HEK293 (cell line): ENCODE measurements at regions not wholly inside any gene's neighbourhood (a gene's known extent, or its start where the extent isn't known, plus 50 kb on each side); places are given as distances from the start of the nearest gene placed in this dataset.

Experiments used
- CTCF ChIA-PET: fragments of 350-600 bp; formaldehyde crosslinking; extraction: SDS; loops from one replicate; lab custom pipeline; 2021; ENCODE audit warnings: antibody characterized with exemption; lab: Yijun Ruan, JAX
- POLR2A ChIA-PET: fragments of 300-600 bp; formaldehyde crosslinking; extraction: SDS; loops from one replicate; lab custom pipeline; 2020; ENCODE audit warnings: antibody characterized with exemption, inconsistent platforms; lab: Yijun Ruan, JAX
- H3K27ac ChIP-seq: fragments of 200-500 bp; sonication (Bioruptor generic); 2 replicates; pipeline ENCODE4 v1.5.1; 2014; ENCODE audit warnings: low read depth, low read length, control low read depth, inconsistent platforms; ENCODE audit errors: extremely low read depth
- H3K36me3 ChIP-seq, 2 experiments: fragments of 200-500 bp in 1 of 2; sonication (Bioruptor generic) in 1 of 2; 1 replicate in 1 of 2; 2 replicates in 1 of 2; pipeline ENCODE4 v1.5.1; 2014 to 2017; ENCODE audit warnings: inconsistent platforms in 2 of 2, low read length in 2 of 2; ENCODE audit not compliant: control insufficient read depth in 2 of 2, insufficient read depth in 1 of 2
- H3K4me1 ChIP-seq: fragments of 200-500 bp; sonication (Bioruptor generic); 2 replicates; pipeline ENCODE4 v1.5.1; 2014; ENCODE audit warnings: mild to moderate bottlenecking, low read length, inconsistent platforms; ENCODE audit not compliant: control insufficient read depth, insufficient read depth
- H3K4me3 ChIP-seq: 2 replicates; pipeline ENCODE4 v1.5.1; 2011; ENCODE audit warnings: low read depth, mild to moderate bottlenecking, control low read depth, low read length, moderate library complexity
- H3K9me3 ChIP-seq: fragments of 200-500 bp; sonication (Bioruptor generic); 2 replicates; pipeline ENCODE4 v1.5.1; 2014; ENCODE audit warnings: low read depth, low read length, inconsistent platforms; ENCODE audit not compliant: control insufficient read depth, insufficient read depth
- FEZF1 ChIP-seq: fragments of 450-650 bp; formaldehyde crosslinking; IDR thresholded peaks from 2 replicates; pipeline ENCODE4 v1.5.1; 2016; ENCODE audit warnings: missing biosample characterization, missing genetic modification characterization
- HOXA7 ChIP-seq: sonication (generic); formaldehyde crosslinking; IDR thresholded peaks from 2 replicates; pipeline ENCODE4 v1.8.1; 2022; ENCODE audit warnings: missing genetic modification reagents, borderline replicate concordance
- HOXC10 ChIP-seq: sonication (generic); formaldehyde crosslinking; IDR thresholded peaks from 2 replicates; pipeline ENCODE4 v1.8.1; 2023; ENCODE audit warnings: mild to moderate bottlenecking, missing genetic modification reagents
- YY2 ChIP-seq: fragments of 450-650 bp; formaldehyde crosslinking; IDR thresholded peaks from 2 replicates; pipeline ENCODE4 v1.5.1; 2016; ENCODE audit warnings: missing biosample characterization, missing genetic modification characterization
- ZBTB10 ChIP-seq: fragments of 450-650 bp; formaldehyde crosslinking; IDR thresholded peaks from 2 replicates; pipeline ENCODE4 v1.5.1; 2016; ENCODE audit warnings: missing biosample characterization, missing genetic modification characterization
- ZBTB7A ChIP-seq: fragments of 450-650 bp; formaldehyde crosslinking; IDR thresholded peaks from 2 replicates; pipeline ENCODE4 v1.5.1; 2016; ENCODE audit warnings: low read depth, missing biosample characterization, missing genetic modification characterization
- ZFP3 ChIP-seq: fragments of 450-650 bp; formaldehyde crosslinking; IDR thresholded peaks from 2 replicates; pipeline ENCODE4 v1.5.1; 2016; ENCODE audit warnings: low read depth, missing biosample characterization, missing genetic modification characterization
- ZNF121 ChIP-seq: fragments of 450-650 bp; formaldehyde crosslinking; IDR thresholded peaks from 2 replicates; pipeline ENCODE4 v1.5.1; 2016; ENCODE audit warnings: missing biosample characterization, missing genetic modification characterization
- ZNF239 ChIP-seq: fragments of 450-650 bp; formaldehyde crosslinking; IDR thresholded peaks from 2 replicates; pipeline ENCODE4 v1.5.1; 2016; ENCODE audit warnings: missing biosample characterization, missing genetic modification characterization
- ZNF391 ChIP-seq: fragments of 450-650 bp; formaldehyde crosslinking; IDR thresholded peaks from 2 replicates; pipeline ENCODE4 v1.5.1; 2016; ENCODE audit warnings: low read depth, missing biosample characterization, missing genetic modification characterization, borderline replicate concordance
- ZNF501 ChIP-seq: fragments of 450-650 bp; formaldehyde crosslinking; IDR thresholded peaks from 2 replicates; pipeline ENCODE4 v1.5.1; 2016; ENCODE audit warnings: missing biosample characterization, missing genetic modification characterization
- ZNF529 ChIP-seq: fragments of 450-650 bp; formaldehyde crosslinking; IDR thresholded peaks from 2 replicates; pipeline ENCODE4 v1.5.1; 2017; ENCODE audit warnings: missing genetic modification characterization, missing biosample characterization; ENCODE audit not compliant: insufficient replicate concordance
- ZNF621 ChIP-seq: fragments of 450-650 bp; formaldehyde crosslinking; IDR thresholded peaks from 2 replicates; pipeline ENCODE4 v1.5.1; 2017; ENCODE audit warnings: missing biosample characterization, missing genetic modification characterization
- ZNF626 ChIP-seq: fragments of 450-650 bp; sonication (Bioruptor Pico); formaldehyde crosslinking; IDR thresholded peaks from 2 replicates; pipeline ENCODE4 v1.5.1; 2018; ENCODE audit warnings: missing biosample characterization, missing genetic modification characterization, inconsistent platforms
- ZNF645 ChIP-seq: fragments of 450-650 bp; formaldehyde crosslinking; IDR thresholded peaks from 2 replicates; pipeline ENCODE4; 2016; ENCODE audit warnings: missing biosample characterization, missing genetic modification characterization
- ZNF692 ChIP-seq: fragments of 450-650 bp; formaldehyde crosslinking; IDR thresholded peaks from 2 replicates; pipeline ENCODE4 v1.5.1; 2016; ENCODE audit warnings: missing biosample characterization, missing genetic modification characterization
- ZNF747 ChIP-seq: fragments of 450-650 bp; formaldehyde crosslinking; IDR thresholded peaks from 2 replicates; pipeline ENCODE4 v1.5.1; 2016; ENCODE audit warnings: missing biosample characterization, missing genetic modification characterization
- ZNF785 ChIP-seq: fragments of 450-650 bp; formaldehyde crosslinking; IDR thresholded peaks from 2 replicates; pipeline ENCODE4 v1.5.1; 2016; ENCODE audit warnings: missing biosample characterization, missing genetic modification characterization
- ZSCAN23 ChIP-seq: fragments of 450-650 bp; formaldehyde crosslinking; IDR thresholded peaks from 2 replicates; pipeline ENCODE4 v1.5.1; 2016; ENCODE audit warnings: missing biosample characterization, missing genetic modification characterization
- ZSCAN30 ChIP-seq: fragments of 450-650 bp; IDR thresholded peaks from 2 replicates; pipeline ENCODE4 v1.5.1; 2018; ENCODE audit warnings: missing biosample characterization, mild to moderate bottlenecking, missing genetic modification characterization, moderate library complexity
- TF ChIP-seq, protein P1 (sequence below): fragments of 450-650 bp; formaldehyde crosslinking; IDR thresholded peaks from 2 replicates; pipeline ENCODE4 v1.5.1; 2017; ENCODE audit warnings: missing biosample characterization, missing genetic modification characterization

GRCh38 chr3:181933052-181933618, 221.4 kb downstream of the SOX2 start:
- H3K36me3 ChIP-seq: no peaks in the 10 kb centered on the region
- POLR2A ChIA-PET: no interaction called here
- TF ChIP-seq HOXA7 (no peak), HOXC10 (no peak), ZNF501 (tag by site-specific recombination) (no peak), ZNF645 (tag by site-specific recombination) (no peak)
- TF ChIP-seq, all 188 proteins: peak for 0
- no peaks in the 10 kb centered on the region for H3K4me1 ChIP-seq
- no peaks in the 10 kb centered on the region for H3K9me3 ChIP-seq
- H3K4me3 ChIP-seq: no peak overlapping the region
- CTCF ChIA-PET: no interaction called here
- H3K27ac ChIP-seq: no peak overlapping the region

DNA sequence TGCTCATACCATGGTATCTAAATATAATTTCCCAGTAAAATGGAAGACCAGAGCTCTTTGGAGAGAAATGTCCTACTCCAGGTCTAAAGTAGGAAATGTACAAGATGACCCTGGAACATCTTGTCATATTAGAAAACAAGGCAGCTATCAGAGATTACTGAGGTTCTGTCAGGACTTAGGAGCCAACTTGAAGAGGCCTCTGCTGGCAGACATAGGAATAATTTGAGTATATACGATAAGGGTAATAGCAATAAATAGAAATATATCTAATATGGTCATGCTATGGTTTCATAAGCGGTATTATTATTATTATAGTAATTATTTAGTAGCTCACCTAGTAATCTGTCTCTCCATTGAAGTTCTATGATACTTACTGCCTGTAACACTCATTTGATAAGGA, 224.2 kb downstream of the SOX2 start:
- H3K4me3 ChIP-seq: no peak overlapping the region
- H3K9me3 ChIP-seq: no peaks in the 10 kb centered on the region
- no peaks in the 10 kb centered on the region for H3K36me3 ChIP-seq
- peaks cover 2% of the 10 kb centered on the region; the same call in 1 of the 2 replicates for H3K4me1 ChIP-seq
- ChIA-PET POLR2A (no interaction called here), CTCF (interaction anchor here (0.6 to 1.1 kb wide), 2 partner anchors 36 to 234 kb away, joined by 3 read pairs; no protein-coding TSS in a partner anchor)
- no peak for TF ChIP-seq ZFP3 (tag by site-specific recombination)
- no peak for TF ChIP-seq ZNF239
- TF ChIP-seq ZNF529: no peak
- no peak for TF ChIP-seq ZSCAN30 (tag by site-specific recombination)
- TF ChIP-seq ZBTB7A (tag by site-specific recombination): no peak
- no peak for TF ChIP-seq ZSCAN23
- no peak for TF ChIP-seq ZNF121 (tag by site-specific recombination)
- TF ChIP-seq YY2 (tag by site-specific recombination): no peak
- TF ChIP-seq, protein P1, sequence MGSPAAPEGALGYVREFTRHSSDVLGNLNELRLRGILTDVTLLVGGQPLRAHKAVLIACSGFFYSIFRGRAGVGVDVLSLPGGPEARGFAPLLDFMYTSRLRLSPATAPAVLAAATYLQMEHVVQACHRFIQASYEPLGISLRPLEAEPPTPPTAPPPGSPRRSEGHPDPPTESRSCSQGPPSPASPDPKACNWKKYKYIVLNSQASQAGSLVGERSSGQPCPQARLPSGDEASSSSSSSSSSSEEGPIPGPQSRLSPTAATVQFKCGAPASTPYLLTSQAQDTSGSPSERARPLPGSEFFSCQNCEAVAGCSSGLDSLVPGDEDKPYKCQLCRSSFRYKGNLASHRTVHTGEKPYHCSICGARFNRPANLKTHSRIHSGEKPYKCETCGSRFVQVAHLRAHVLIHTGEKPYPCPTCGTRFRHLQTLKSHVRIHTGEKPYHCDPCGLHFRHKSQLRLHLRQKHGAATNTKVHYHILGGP: no peak
- TF ChIP-seq ZNF747 (tag by site-specific recombination): no peak
- no peak for TF ChIP-seq ZNF621 (tag by site-specific recombination)
- no peak overlapping the region for H3K27ac ChIP-seq

GRCh38 chr3:181936774-181937173, 225.0 kb downstream of the SOX2 start:
- CTCF ChIA-PET: interaction anchor here (0.8 kb wide), 1 partner anchor 146 kb away, joined by 3 read pairs; no protein-coding TSS in a partner anchor
- no peak for TF ChIP-seq ZNF391 (tag by site-specific recombination)
- no peak for TF ChIP-seq ZBTB10 (tag by site-specific recombination)
- no peak for TF ChIP-seq ZNF785 (tag by site-specific recombination)
- TF ChIP-seq FEZF1 (tag by site-specific recombination): no peak
- no peak for TF ChIP-seq ZNF692 (tag by site-specific recombination)
- no peak for TF ChIP-seq ZNF626
- TF ChIP-seq, all 188 proteins: peak for 0
- Histone ChIP-seq H3K4me1 (peaks cover 10% of the 10 kb centered on the region), H3K9me3 (no peaks in the 10 kb centered on the region), H3K36me3 (no peaks in the 10 kb centered on the region), H3K27ac (no peak overlapping the region), H3K4me3 (no peak overlapping the region)
- POLR2A ChIA-PET: no interaction called here
